ENCODE measurements at regions not wholly inside any gene's neighbourhood (a gene's known extent, or its start where the extent isn't known, plus 50 kb on each side); places are given as distances from the start of the nearest gene placed in this dataset.

DNA sequence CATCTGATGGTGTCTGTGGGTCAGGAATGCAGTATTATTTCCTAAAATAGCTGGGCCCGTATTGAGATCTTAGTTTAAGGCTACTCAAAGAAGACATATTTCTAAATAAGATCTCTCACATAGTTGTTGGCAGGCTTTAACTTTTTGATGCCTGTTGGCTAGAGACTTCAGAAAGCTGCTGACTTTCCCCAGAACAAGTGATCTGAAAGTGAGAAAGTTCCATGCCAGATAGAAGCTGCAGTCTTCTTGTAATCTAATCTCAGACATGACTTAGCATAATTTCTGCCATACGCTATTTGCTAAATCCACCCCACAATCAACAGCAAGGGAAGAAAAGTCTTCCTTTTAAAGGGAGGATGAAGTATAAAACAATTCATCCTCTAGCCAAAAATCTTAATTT lies 867.1 kb downstream of the IGSF11 start (continued):
- TF ChIP-seq MBD1 (CRISPR knock-in tag; IDR thresholded peaks at IDR 0.05), result no peak
- TF ChIP-seq SAP30 (IDR thresholded peaks at IDR 0.05; ENCODE audit: borderline replicate concordance, insufficient read depth, low read depth, low read length, poor library complexity, severe bottlenecking), result no peak
- no peak for TF ChIP-seq GTF2B (IDR thresholded peaks at IDR 0.05; ENCODE audit: extremely low read depth, insufficient read length)
- TF ChIP-seq KAT2B (IDR thresholded peaks at IDR 0.05; ENCODE audit: low read depth, low read length), result no peak
- TF ChIP-seq HNRNPK (IDR thresholded peaks at IDR 0.05; ENCODE audit: low read depth, low read length, poor library complexity, severe bottlenecking), result no peak
- TF ChIP-seq ELK3 (CRISPR knock-in tag; IDR thresholded peaks at IDR 0.05), result no peak
- no peak for TF ChIP-seq ZNF551 (CRISPR knock-in tag; IDR thresholded peaks at IDR 0.05)
- TF ChIP-seq POLR3A (IDR thresholded peaks at IDR 0.05; ENCODE audit: borderline replicate concordance, extremely low read depth, insufficient read depth, insufficient read length), result no peak
- TF ChIP-seq TBL1XR1 (IDR thresholded peaks at IDR 0.05; ENCODE audit: low read length in 2 of 2), result no peak
- no peak for TF ChIP-seq CHD2 (IDR thresholded peaks at IDR 0.05; ENCODE audit: low read depth, low read length)

Measured in K562 (cell line).